T-helper 2 cell (primary cell): ENCODE measurements at regions not wholly inside any gene's neighbourhood (a gene's known extent, or its start where the extent isn't known, plus 50 kb on each side); places are given as distances from the start of the nearest gene placed in this dataset.

Experiments
- DNase-seq, 5 experiments: peaks; one replicate each; pipeline versions ENCODE4 v3.0.0 to v3.0.0-alpha.2; 2012 to 2022

- no peak for DNase-seq
Observed at GRCh38 chr6:129778793-129779192, 68.8 kb upstream of the ARHGAP18 start.

- no peak for DNase-seq
Observed at GRCh38 chr6:129777371-129777770, 67.4 kb upstream of the ARHGAP18 start.

- no peak for DNase-seq
Observed at GRCh38 chr6:129776542-129777330, 66.8 kb upstream of the ARHGAP18 start.

- DNase-seq: peak in 4 of 5 experiments; percentile 10 to 41 (median 25)
Observed at GRCh38 chr6:129774697-129775447, 64.9 kb upstream of the ARHGAP18 start.

GRCh38 chr6:129773304-129773703 lies 63.3 kb upstream of the ARHGAP18 start:
- no peak for DNase-seq

GRCh38 chr6:129771678-129772077 lies 61.7 kb upstream of the ARHGAP18 start:
- no peak for DNase-seq

GRCh38 chr6:129767776-129768485 lies 58.0 kb upstream of the ARHGAP18 start:
- no peak for DNase-seq

- DNase-seq: peak; percentile 12 to 89 (median 40)
Observed at GRCh38 chr6:129766959-129767728, 57.2 kb upstream of the ARHGAP18 start.

GRCh38 chr6:129764761-129765407 lies 54.9 kb upstream of the ARHGAP18 start:
- DNase-seq: no peak

GRCh38 chr6:129759796-129760605 lies 50.0 kb upstream of the ARHGAP18 start:
- DNase-seq: no peak
